ENCODE measurements at regions not wholly inside any gene's neighbourhood (a gene's known extent, or its start where the extent isn't known, plus 50 kb on each side); places are given as distances from the start of the nearest gene placed in this dataset.

DNA sequence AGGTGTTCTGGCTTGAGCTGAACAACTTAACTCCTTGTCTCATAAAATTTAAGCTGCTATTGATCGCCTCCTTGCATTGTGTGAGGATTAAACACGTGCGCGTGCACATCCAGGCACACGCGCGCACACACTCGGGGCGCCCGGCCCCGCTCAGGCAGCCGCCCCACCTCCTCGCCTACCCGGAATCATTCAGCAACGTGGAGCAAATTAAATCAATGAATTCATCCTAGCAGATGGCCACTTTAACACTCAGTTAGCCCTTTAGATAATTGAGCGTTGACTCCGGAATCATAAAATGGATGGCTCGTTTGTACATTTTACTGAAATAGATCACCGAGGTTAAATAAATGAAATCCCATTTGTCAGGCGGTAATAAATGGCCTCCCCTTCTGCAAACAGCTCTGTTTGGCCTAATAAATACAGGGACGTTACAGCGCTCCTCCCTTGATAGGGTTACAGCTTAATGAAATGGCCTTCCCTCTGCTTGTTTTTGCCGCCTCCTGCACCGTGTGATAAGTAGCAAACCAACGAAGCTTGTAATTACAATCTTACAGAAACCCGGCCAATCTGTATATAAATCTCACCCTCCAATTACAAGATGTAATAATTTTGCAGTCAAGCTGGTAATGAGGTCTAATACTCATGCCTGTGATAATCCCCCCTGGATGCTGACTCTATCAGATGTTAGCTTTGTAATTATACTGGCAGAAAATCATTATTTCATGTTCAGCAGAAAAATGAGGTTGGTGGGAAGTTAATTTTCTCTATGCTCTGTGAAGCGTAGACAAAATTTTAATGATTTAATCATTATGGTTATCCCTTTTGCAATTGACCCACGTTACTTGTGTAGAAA lies 229.7 kb upstream of the IRX4 start:
- H3K36me3 ChIP-seq, result no peaks in the 10 kb centered on the region
- H3K27me3 ChIP-seq, result no peaks in the 10 kb centered on the region
- no peak overlapping the region for H3K4me3 ChIP-seq
- no peaks in the 10 kb centered on the region for H3K4me1 ChIP-seq
- no peaks in the 10 kb centered on the region for H3K9me3 ChIP-seq
- no peak for DNase-seq
- no peak for ATAC-seq (ENCODE audit: low FRiP score in 2 of 2)
- TF ChIP-seq POLR2AphosphoS5 (IDR thresholded peaks at IDR 0.05), result no peak
- TF ChIP-seq, protein P1, sequence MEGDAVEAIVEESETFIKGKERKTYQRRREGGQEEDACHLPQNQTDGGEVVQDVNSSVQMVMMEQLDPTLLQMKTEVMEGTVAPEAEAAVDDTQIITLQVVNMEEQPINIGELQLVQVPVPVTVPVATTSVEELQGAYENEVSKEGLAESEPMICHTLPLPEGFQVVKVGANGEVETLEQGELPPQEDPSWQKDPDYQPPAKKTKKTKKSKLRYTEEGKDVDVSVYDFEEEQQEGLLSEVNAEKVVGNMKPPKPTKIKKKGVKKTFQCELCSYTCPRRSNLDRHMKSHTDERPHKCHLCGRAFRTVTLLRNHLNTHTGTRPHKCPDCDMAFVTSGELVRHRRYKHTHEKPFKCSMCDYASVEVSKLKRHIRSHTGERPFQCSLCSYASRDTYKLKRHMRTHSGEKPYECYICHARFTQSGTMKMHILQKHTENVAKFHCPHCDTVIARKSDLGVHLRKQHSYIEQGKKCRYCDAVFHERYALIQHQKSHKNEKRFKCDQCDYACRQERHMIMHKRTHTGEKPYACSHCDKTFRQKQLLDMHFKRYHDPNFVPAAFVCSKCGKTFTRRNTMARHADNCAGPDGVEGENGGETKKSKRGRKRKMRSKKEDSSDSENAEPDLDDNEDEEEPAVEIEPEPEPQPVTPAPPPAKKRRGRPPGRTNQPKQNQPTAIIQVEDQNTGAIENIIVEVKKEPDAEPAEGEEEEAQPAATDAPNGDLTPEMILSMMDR (IDR thresholded peaks at IDR 0.05), result no peak
- TF ChIP-seq EP300 (IDR thresholded peaks at IDR 0.05), result no peak
- no peak for TF ChIP-seq POLR2A (IDR thresholded peaks at IDR 0.05)
- 77 to 80% methylated on average over 18 to 28 of the region's 28 CpGs for WGBS, 2 donors
- no peak overlapping the region for H3K27ac ChIP-seq

DNA sequence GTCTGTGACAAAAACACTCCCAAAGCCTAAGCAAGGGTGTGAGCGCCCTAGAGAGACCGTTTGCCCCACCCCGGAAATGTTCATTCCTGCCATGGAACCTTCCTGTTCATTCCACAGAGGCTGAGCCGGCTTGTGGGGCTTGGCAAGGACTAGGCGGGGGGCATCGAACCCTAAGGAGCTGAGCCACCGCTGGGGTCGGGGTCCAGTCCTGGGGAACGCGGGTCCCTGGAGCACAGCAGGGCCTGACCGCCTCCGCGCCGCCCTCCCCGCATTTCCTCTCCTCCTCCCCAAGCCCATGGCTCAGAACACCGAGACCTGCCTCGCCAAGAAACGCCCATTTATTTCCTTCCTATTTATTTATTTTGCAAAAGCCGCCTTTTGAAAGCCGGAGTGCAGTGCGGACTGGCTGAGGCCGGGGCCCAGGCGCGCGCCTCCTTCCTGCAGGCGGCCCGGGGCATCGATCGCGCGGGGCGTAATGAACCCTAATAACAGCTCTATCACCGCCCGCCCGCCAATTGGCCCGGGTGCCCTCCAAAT lies 228.9 kb upstream of the IRX4 start:
- TF ChIP-seq POLR2A (IDR thresholded peaks at IDR 0.05) (no peak), EP300 (IDR thresholded peaks at IDR 0.05) (no peak), POLR2AphosphoS5 (IDR thresholded peaks at IDR 0.05) (no peak)
- TF ChIP-seq, protein P1 (IDR thresholded peaks at IDR 0.05), result no peak
- no peak for ATAC-seq (ENCODE audit: low FRiP score in 2 of 2)
- H3K27ac ChIP-seq, result no peak overlapping the region
- no peaks in the 10 kb centered on the region for H3K4me1 ChIP-seq
- WGBS, 2 donors, result 86 to 87% methylated on average over 26 to 36 of the region's 36 CpGs
- DNase-seq, result no peak
- H3K27me3 ChIP-seq, result no peaks in the 10 kb centered on the region
- H3K4me3 ChIP-seq, result no peak overlapping the region
- H3K36me3 ChIP-seq, result no peaks in the 10 kb centered on the region
- H3K9me3 ChIP-seq, result no peaks in the 10 kb centered on the region

DNA sequence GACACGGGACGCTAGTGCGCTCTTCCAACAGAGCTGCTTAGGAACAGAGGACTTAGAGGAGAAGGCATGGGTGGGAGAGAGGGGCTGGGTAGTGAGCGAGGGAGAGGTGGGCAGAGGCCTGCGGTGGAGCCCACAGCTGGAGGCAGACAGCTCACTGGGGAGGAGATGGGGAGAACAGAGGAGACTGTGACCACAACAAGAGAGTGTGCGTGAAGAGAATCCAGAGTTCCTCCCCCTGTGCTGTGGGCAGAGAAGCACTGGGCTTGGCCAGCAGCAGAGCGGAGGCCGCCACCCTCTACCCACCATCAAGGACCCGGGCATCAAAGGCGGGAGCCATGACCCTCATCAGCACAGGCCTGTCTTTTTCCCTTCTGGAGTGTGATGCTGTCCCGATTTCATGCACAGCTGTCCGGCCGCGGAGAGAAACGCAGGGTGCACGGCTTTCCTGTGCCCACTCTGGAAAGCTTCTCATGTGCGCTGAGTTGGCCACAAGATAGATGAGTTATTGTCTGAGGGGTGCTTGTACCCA lies 228.3 kb upstream of the IRX4 start:
- Histone ChIP-seq H3K27ac (no peak overlapping the region), H3K4me3 (no peak overlapping the region), H3K27me3 (no peaks in the 10 kb centered on the region), H3K9me3 (no peaks in the 10 kb centered on the region), H3K36me3 (no peaks in the 10 kb centered on the region), H3K4me1 (no peaks in the 10 kb centered on the region)
- DNase-seq (no peak), ATAC-seq (ENCODE audit: low FRiP score in 2 of 2) (peak in 1 of 2 donors; percentile 67)
- WGBS, 2 donors, result 82 to 90% methylated on average over 8 to 17 of the region's 17 CpGs
- TF ChIP-seq, protein P1 (IDR thresholded peaks at IDR 0.05), result no peak
- TF ChIP-seq EP300 (IDR thresholded peaks at IDR 0.05), result no peak
- no peak for TF ChIP-seq POLR2A (IDR thresholded peaks at IDR 0.05)
- no peak for TF ChIP-seq POLR2AphosphoS5 (IDR thresholded peaks at IDR 0.05)

DNA sequence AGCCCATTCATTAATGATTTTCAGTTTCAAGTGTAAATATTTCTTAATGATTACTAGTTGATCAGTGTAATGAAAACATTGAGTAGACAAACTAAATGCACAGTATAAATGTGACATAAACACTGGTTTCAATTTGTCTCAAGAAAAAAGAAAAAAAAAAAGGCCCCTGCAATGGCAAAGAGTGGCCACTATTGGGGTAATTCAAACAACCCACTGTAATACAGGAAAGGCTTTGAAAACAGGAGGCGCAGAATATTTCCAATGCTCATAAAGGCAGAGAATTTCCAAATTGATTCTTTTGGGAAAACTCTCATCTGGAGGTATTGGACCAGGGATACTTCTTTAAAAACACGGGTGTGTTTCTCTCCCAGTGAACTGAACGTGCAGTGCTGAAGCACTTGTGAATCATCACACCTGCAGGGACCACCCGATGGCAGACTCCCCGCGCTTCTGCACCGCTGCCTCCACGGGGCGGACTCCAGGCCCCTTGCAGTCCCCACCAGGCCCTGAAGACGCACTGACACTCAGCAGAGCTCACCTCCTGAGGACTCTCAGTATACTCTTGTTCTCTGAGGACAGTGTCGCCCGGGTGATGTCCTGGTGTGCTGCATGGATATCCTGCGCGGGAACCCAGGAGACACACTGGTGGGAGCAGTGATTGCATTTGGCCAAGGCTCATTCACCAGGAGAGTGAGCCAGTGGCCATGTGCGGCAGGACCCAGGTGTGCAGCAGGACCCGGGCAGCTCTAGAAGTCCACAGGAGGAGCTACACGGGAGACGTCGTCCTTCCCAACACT lies 227.6 kb upstream of the IRX4 start:
- DNase-seq (no peak), ATAC-seq (ENCODE audit: low FRiP score in 2 of 2) (peak in 1 of 2 donors; percentile 19)
- H3K4me1 ChIP-seq, result no peaks in the 10 kb centered on the region
- H3K27ac ChIP-seq, result no peak overlapping the region
- H3K36me3 ChIP-seq, result no peaks in the 10 kb centered on the region
- TF ChIP-seq POLR2A (IDR thresholded peaks at IDR 0.05) (no peak), POLR2AphosphoS5 (IDR thresholded peaks at IDR 0.05) (no peak)
- no peak overlapping the region for H3K4me3 ChIP-seq
- no peaks in the 10 kb centered on the region for H3K9me3 ChIP-seq
- no peaks in the 10 kb centered on the region for H3K27me3 ChIP-seq
- 86 to 90% methylated on average over 12 to 19 of the region's 19 CpGs for WGBS, 2 donors

DNA sequence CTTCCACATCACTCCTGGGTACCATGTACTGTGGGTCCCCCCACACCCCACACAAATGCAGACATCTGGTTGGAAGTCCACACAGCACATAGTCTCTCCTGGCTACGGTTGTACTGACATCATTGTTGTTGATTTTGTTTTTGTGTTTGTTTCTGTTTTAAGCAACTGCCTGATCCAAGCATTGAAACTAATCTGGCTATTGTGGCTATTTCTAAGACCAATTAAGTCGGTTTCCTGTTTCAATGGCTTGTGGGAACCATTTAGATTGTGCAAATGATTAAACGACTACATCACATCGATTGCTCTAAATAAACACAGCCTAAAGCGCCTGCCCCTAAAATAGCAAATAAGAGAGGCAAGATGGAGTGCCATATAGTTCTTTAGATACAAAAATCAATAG lies 226.8 kb upstream of the IRX4 start:
- no peak for TF ChIP-seq POLR2AphosphoS5 (IDR thresholded peaks at IDR 0.05)
- TF ChIP-seq, protein P1 (IDR thresholded peaks at IDR 0.05), result no peak
- TF ChIP-seq POLR2A (IDR thresholded peaks at IDR 0.05), result no peak
- TF ChIP-seq EP300 (IDR thresholded peaks at IDR 0.05), result no peak
- ATAC-seq (ENCODE audit: low FRiP score in 2 of 2), result no peak
- H3K4me3 ChIP-seq, result no peak overlapping the region

More for the DNA sequence above, 226.8 kb upstream of the IRX4 start:
- H3K36me3 ChIP-seq, result no peaks in the 10 kb centered on the region
- no peak overlapping the region for H3K27ac ChIP-seq
- 45 to 62% methylated on average over 5 of the region's 5 CpGs for WGBS, 2 donors
- no peaks in the 10 kb centered on the region for H3K27me3 ChIP-seq
- H3K9me3 ChIP-seq, result no peaks in the 10 kb centered on the region
- no peak for DNase-seq
- H3K4me1 ChIP-seq, result no peaks in the 10 kb centered on the region
